ENCODE measurements at regions not wholly inside any gene's neighbourhood (a gene's known extent, or its start where the extent isn't known, plus 50 kb on each side); places are given as distances from the start of the nearest gene placed in this dataset.

DNA sequence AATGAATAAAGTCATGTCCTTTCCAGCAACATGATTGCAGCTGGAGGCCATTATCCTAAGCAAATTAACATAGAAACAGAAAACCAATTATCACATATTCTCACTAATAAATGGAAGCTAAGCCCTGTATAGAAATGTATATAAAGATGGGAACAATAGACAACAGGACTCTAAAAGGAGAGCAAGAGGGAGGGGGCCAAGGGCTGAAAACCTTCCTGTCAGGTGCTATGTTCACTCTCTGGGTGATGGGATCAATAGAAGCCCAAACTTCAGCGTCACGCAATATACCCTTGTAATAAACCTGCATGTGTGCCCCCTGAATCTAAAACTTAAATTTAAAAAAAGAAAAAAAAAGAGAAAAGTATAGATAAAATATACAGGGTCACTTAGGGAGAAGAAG, 163.7 kb upstream of the ACO1 start:
- TF ChIP-seq, protein P1, sequence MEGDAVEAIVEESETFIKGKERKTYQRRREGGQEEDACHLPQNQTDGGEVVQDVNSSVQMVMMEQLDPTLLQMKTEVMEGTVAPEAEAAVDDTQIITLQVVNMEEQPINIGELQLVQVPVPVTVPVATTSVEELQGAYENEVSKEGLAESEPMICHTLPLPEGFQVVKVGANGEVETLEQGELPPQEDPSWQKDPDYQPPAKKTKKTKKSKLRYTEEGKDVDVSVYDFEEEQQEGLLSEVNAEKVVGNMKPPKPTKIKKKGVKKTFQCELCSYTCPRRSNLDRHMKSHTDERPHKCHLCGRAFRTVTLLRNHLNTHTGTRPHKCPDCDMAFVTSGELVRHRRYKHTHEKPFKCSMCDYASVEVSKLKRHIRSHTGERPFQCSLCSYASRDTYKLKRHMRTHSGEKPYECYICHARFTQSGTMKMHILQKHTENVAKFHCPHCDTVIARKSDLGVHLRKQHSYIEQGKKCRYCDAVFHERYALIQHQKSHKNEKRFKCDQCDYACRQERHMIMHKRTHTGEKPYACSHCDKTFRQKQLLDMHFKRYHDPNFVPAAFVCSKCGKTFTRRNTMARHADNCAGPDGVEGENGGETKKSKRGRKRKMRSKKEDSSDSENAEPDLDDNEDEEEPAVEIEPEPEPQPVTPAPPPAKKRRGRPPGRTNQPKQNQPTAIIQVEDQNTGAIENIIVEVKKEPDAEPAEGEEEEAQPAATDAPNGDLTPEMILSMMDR (tag by site-specific recombination; IDR thresholded peaks at IDR 0.05), result no peak
- TF ChIP-seq ZNF777 (tag by site-specific recombination; IDR thresholded peaks at IDR 0.05; ENCODE audit: borderline replicate concordance) (no peak), ZNF184 (tag by site-specific recombination; IDR thresholded peaks at IDR 0.05) (no peak), TCF7L2 (IDR thresholded peaks at IDR 0.05; ENCODE audit: borderline replicate concordance, low read depth, low read length) (no peak), ZNF561 (tag by site-specific recombination; IDR thresholded peaks at IDR 0.05; ENCODE audit: borderline replicate concordance) (no peak), GFI1B (tag by site-specific recombination; IDR thresholded peaks at IDR 0.05) (no peak), ZNF112 (tag by site-specific recombination; IDR thresholded peaks at IDR 0.05) (no peak), ZNF624 (tag by site-specific recombination; IDR thresholded peaks at IDR 0.05) (no peak), HOXC10 (CRISPR knock-in tag; IDR thresholded peaks at IDR 0.05) (no peak), ZNF747 (tag by site-specific recombination; IDR thresholded peaks at IDR 0.05) (no peak), ZNF473 (tag by site-specific recombination; IDR thresholded peaks at IDR 0.05) (no peak)

All from HEK293 (cell line).